Erythroblast (primary cell): ENCODE measurements at regions not wholly inside any gene's neighbourhood (a gene's known extent, or its start where the extent isn't known, plus 50 kb on each side); places are given as distances from the start of the nearest gene placed in this dataset.
"Not testable (repeated sequence)": the region's sequence is repeated elsewhere in the genome, so short reads cannot be mapped to it uniquely, and the experiment has no call there.

Source experiments
- DNase-seq, 2 experiments: peaks; one replicate each; lab custom pipeline; 2025; lab: John Stamatoyannopoulos, UW
- GATA1 ChIP-seq: IDR thresholded peaks from 2 replicates; pipeline ENCODE4 v1.6.1; 2011; ENCODE audit warnings: low read depth, mild to moderate bottlenecking, control low read depth, low read length, moderate library complexity
- POLR2A ChIP-seq: IDR thresholded peaks from 2 replicates; pipeline ENCODE4 v1.6.1; 2011; ENCODE audit warnings: mild to moderate bottlenecking, low read length

DNA sequence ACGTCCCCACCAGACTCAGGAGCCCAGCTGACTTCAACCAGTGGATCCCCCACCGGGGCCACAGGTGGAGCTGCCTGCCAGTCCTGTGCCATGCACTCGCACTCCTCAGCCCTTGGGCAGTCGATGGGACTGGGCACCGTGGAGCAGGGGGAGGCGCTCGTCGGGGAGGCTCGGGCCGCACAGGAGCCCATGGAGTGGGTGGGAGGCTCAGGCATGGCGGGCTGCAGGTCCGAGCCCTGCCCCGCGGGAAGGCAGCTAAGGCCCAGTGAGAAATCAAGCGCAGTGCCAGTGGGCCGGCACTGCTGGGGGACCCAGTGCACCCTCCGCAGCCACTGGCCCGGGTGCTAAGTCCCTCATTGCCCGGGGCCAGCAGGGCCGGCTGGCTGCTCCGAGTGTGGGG is 52.3 kb upstream of the LRRC30 start:
- not testable (repeated sequence) for DNase-seq

DNA sequence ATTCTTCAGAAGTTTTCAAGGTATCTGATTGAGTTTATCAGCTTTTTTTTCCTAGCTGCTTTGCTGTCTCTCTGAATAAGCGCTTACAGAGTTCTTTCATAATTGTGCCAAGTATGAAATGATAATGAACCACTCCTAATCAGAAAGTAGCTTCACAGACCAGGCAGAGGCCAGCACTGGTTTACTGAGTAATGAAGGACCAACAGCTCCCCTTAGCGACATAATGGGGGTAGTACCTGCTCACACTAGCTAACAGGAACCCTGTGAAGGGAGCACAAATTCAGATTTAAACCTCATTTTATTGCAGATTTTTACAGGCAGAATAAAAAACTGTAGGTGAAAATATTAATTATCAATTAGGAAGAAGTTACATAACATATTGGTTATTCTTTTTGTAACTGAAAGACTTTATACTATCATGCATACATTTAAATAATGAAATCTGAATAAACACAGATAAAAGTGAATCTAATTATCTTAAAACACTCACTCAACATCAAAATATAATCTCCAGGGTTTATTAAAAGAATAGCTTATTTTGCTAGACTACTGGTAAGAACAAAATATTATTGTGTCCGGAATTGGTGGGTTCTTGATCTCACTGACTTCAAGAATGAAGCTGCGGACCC is 53.7 kb upstream of the LRRC30 start:
- no peak for TF ChIP-seq POLR2A
- no peak for TF ChIP-seq GATA1
- DNase-seq: peak; percentile 42 to 57

DNA sequence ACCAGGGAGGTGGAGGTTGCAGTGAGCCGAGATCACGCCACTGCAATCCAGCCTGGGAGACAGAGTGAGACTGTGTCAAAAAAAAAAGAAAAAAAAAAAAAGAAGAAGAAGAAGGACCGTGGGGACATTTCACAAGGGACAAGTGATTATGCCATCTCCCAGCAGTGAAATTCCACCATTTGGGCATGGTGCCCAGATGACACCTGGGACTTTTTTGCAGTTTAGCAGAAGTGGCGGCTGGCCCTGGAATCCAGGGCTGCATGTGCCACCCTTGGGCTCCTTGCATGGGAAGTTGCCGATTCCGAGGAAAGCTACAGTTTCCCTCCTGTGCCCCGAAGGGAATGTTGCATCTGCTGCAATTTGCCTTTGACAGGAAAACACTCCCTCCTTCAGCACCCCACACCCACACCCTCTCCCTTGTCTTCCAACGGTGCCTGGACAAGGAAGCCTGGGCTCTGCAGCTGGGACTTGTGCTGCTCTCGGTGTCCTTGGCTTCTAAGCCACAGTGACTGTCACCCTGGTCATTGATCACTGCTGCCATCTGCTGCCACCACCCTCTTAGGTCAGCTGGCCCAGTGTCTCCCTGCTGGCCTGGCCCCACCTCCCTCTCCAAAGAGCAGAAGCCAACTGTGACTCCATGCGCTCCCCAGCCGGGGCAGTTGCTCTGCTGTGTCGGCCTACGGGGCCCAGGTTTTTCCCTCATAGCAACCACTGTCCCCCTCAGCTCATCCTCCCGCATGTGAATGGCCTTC is 56.4 kb upstream of the LRRC30 start:
- no peak for DNase-seq
- TF ChIP-seq POLR2A (no peak), GATA1 (no peak)

- no peak for DNase-seq
- no peak for TF ChIP-seq POLR2A
These were observed 55.6 kb upstream of the LAMA1 start for GRCh38 chr18:7173216-7173615.

- TF ChIP-seq POLR2A (no peak), GATA1 (no peak)
- no peak for DNase-seq
These were observed 55.0 kb upstream of the LAMA1 start for GRCh38 chr18:7172611-7173010.

GRCh38 chr18:7170292-7170691 is 52.7 kb upstream of the LAMA1 start:
- no peak for TF ChIP-seq POLR2A
- TF ChIP-seq GATA1: no peak

DNA sequence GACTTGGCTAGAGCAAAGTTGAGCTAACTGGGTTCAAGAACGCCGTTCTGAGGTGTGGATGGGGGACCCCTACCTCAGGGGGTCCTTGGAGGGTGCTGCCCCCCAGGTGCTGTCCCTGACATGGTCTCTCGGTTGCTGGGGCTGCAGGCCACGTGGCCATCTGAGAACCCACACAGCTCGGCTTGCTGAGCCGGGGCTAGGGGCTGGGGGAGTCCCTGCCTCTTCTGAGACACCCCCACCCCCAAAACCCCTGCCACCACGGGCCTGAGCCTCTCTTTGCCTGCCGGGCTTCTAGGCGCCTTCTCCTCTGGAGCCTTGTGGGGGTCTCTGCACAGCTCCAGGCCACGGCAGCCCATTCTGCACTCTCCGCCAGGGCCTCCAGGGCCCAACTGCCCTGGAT is 52.0 kb upstream of the LAMA1 start:
- no peak for DNase-seq
- TF ChIP-seq POLR2A (no peak), GATA1 (no peak)

More at GRCh38 chr18:7170292-7170691, 52.7 kb upstream of the LAMA1 start:
- no peak for DNase-seq

GRCh38 chr18:7168408-7168807 is 50.8 kb upstream of the LAMA1 start:
- TF ChIP-seq POLR2A (no peak), GATA1 (no peak)
- DNase-seq: no peak
